SK-N-SH (cell line): ENCODE measurements at regions not wholly inside any gene's neighbourhood (a gene's known extent, or its start where the extent isn't known, plus 50 kb on each side); places are given as distances from the start of the nearest gene placed in this dataset.
"Not testable (repeated sequence)": the region's sequence is repeated elsewhere in the genome, so short reads cannot be mapped to it uniquely, and the experiment has no call there.

Source experiments
- CTCF ChIA-PET: fragments of 300-600, 350-600 bp; formaldehyde crosslinking; extraction: SDS; loops from one replicate; lab custom pipeline; 2021; lab: Yijun Ruan, JAX
- POLR2A ChIA-PET: fragments of 350-600 bp; sonication (Branson Sonifier 250); formaldehyde crosslinking; extraction: SDS; loops from one replicate; lab custom pipeline; 2020; ENCODE audit warnings: antibody characterized with exemption, inconsistent platforms; lab: Yijun Ruan, JAX
- DNase-seq: peaks from one replicate; pipeline ENCODE4 v3.0.0; 2012
- H2AFZ ChIP-seq: fragments of 200-600 bp; sonication (generic); 2 replicates; pipeline ENCODE4 v1.8.1; 2016; ENCODE audit warnings: antibody characterized with exemption, mild to moderate bottlenecking, low read depth
- H3F3A ChIP-seq: fragments of 200-600 bp; sonication (generic); replicated peaks from 2 replicates; pipeline ENCODE3; 2016; ENCODE audit warnings: antibody characterized with exemption, mild to moderate bottlenecking; ENCODE audit not compliant: insufficient read depth
- H3K27ac ChIP-seq, 2 experiments: fragments of 200-500 bp in 1 of 2; fragments of 200-600 bp in 1 of 2; sonication (Bioruptor generic) in 1 of 2; sonication (generic), shearing (Covaris generic) in 1 of 2; 2 replicates each; pipeline versions ENCODE4 v1.5.1 to v1.6.1; 2014 to 2016; ENCODE audit warnings: low read depth in 2 of 2, inconsistent platforms in 1 of 2, low read length in 1 of 2, mild to moderate bottlenecking in 1 of 2, mixed read lengths in 1 of 2
- H3K27me3 ChIP-seq: fragments of 200-600 bp; sonication (generic), shearing (Covaris generic); 2 replicates; pipeline ENCODE4 v1.6.1; 2016; ENCODE audit warnings: mixed run types; ENCODE audit not compliant: insufficient read depth
- H3K36me3 ChIP-seq, 2 experiments: fragments of 200-500 bp in 1 of 2; fragments of 200-600 bp in 1 of 2; sonication (Bioruptor generic) in 1 of 2; sonication (generic) in 1 of 2; replicated peaks in 1 of 2; 2 replicates each; pipeline versions ENCODE3 to v1.5.1; 2014 to 2016; ENCODE audit warnings: low read length in 1 of 2, mild to moderate bottlenecking in 1 of 2; ENCODE audit not compliant: insufficient read depth in 2 of 2, control insufficient read depth in 1 of 2
- H3K4me1 ChIP-seq, 2 experiments: fragments of 200-500 bp in 1 of 2; fragments of 200-600 bp in 1 of 2; sonication (Bioruptor generic) in 1 of 2; sonication (generic), shearing (Covaris generic) in 1 of 2; 2 replicates each; pipeline versions ENCODE4 v1.5.1 to v1.6.1; 2014 to 2016; ENCODE audit warnings: low read depth in 1 of 2, low read length in 1 of 2, mixed run types in 1 of 2; ENCODE audit not compliant: insufficient read depth in 2 of 2, control insufficient read depth in 1 of 2
- H3K4me2 ChIP-seq: fragments of 200-600 bp; sonication (generic), shearing (Covaris generic); 2 replicates; pipeline ENCODE4 v1.6.1; 2017; ENCODE audit warnings: mixed run types
- H3K4me3 ChIP-seq, 2 experiments: fragments of 200-500 bp in 1 of 2; fragments of 200-600 bp in 1 of 2; sonication (Bioruptor generic) in 1 of 2; sonication (generic), shearing (Covaris generic) in 1 of 2; 2 replicates each; pipeline versions ENCODE4 v1.5.1 to v1.8.1; 2014 to 2016; ENCODE audit warnings: low read depth in 2 of 2, inconsistent platforms in 1 of 2, low read length in 1 of 2, mild to moderate bottlenecking in 1 of 2, mixed read lengths in 1 of 2, moderate library complexity in 1 of 2
- H3K79me2 ChIP-seq: fragments of 200-600 bp; sonication (generic); 2 replicates; pipeline ENCODE4 v1.8.1; 2017; ENCODE audit warnings: mild to moderate bottlenecking; ENCODE audit not compliant: insufficient read depth
- H3K9ac ChIP-seq: fragments of 200-600 bp; sonication (generic); 2 replicates; pipeline ENCODE4 v1.6.1; 2017; ENCODE audit warnings: mixed run types
- H3K9me2 ChIP-seq: fragments of 200-600 bp; sonication (generic); 2 replicates; pipeline ENCODE4 v1.6.1; 2017; ENCODE audit warnings: mixed run types
- H3K9me3 ChIP-seq: fragments of 200-600 bp; sonication (generic); 2 replicates; pipeline ENCODE4 v1.6.1; 2017; ENCODE audit warnings: mixed run types, mild to moderate bottlenecking, moderate library complexity
- H4K20me1 ChIP-seq: fragments of 200-600 bp; sonication (generic); 2 replicates; pipeline ENCODE4 v1.6.1; 2017; ENCODE audit warnings: mild to moderate bottlenecking, mixed run types; ENCODE audit not compliant: insufficient read depth
- CHD2 ChIP-seq: fragments of 150-350 bp; IDR thresholded peaks from 2 replicates; pipeline ENCODE4 v1.6.1; 2018; ENCODE audit warnings: low read length; ENCODE audit not compliant: partially characterized antibody
- CTCF ChIP-seq: fragments of 200-600 bp; sonication (generic); IDR thresholded peaks from 2 replicates; pipeline ENCODE4 v1.6.1; 2017; ENCODE audit warnings: antibody characterized with exemption, mild to moderate bottlenecking, moderate library complexity
- ELF1 ChIP-seq: IDR thresholded peaks from 2 replicates; pipeline ENCODE4 v1.4.0; 2012
- EP300 ChIP-seq, 2 experiments: IDR thresholded peaks; 2 replicates each; pipeline versions ENCODE4 v1.4.0 to v1.6.1; 2012; ENCODE audit warnings: borderline replicate concordance in 1 of 2, low read depth in 1 of 2, low read length in 1 of 2
- EZH2phosphoT487 ChIP-seq: fragments of 200-600 bp; sonication (generic); IDR thresholded peaks from 2 replicates; pipeline ENCODE4 v1.6.1; 2017; ENCODE audit warnings: low read depth, mixed run types, mild to moderate bottlenecking, antibody characterized with exemption, moderate library complexity, borderline replicate concordance
- FOSL2 ChIP-seq: IDR thresholded peaks from 2 replicates; pipeline ENCODE4 v1.4.0; 2012; ENCODE audit warnings: low read depth, mild to moderate bottlenecking, moderate library complexity, borderline replicate concordance
- FOXM1 ChIP-seq: IDR thresholded peaks from 2 replicates; pipeline ENCODE4 v1.4.0; 2012; ENCODE audit warnings: low read depth, mild to moderate bottlenecking
- GABPA ChIP-seq: IDR thresholded peaks from 2 replicates; pipeline ENCODE4 v1.4.0; 2012; ENCODE audit warnings: low read depth, mild to moderate bottlenecking
- GATA2 ChIP-seq: sonication (generic); formaldehyde crosslinking; IDR thresholded peaks from 2 replicates; pipeline ENCODE4 v1.5.0; 2020; ENCODE audit warnings: mild to moderate bottlenecking, missing genetic modification reagents
- IRF3 ChIP-seq: fragments of 150-350 bp; IDR thresholded peaks from 2 replicates; pipeline ENCODE4 v1.6.1; 2016; ENCODE audit warnings: mild to moderate bottlenecking, low read depth, low read length
- JUND ChIP-seq: IDR thresholded peaks from 2 replicates; pipeline ENCODE4 v1.4.0; 2012
- RAD21 ChIP-seq: IDR thresholded peaks from 2 replicates; pipeline ENCODE4 v1.6.1; 2012; ENCODE audit warnings: mild to moderate bottlenecking, low read length
- REST ChIP-seq: IDR thresholded peaks from 2 replicates; pipeline ENCODE4 v1.6.1; 2012; ENCODE audit warnings: mild to moderate bottlenecking, low read depth, low read length, moderate library complexity
- RXRA ChIP-seq: IDR thresholded peaks from 2 replicates; pipeline ENCODE4 v1.4.0; 2012; ENCODE audit warnings: low read depth, mild to moderate bottlenecking, borderline replicate concordance
- SIN3A ChIP-seq: IDR thresholded peaks from 2 replicates; pipeline ENCODE4 v1.6.1; 2012; ENCODE audit warnings: low read depth, mild to moderate bottlenecking, low read length, moderate library complexity, borderline replicate concordance
- TEAD4 ChIP-seq: IDR thresholded peaks from 2 replicates; pipeline ENCODE4 v1.4.0; 2012; ENCODE audit warnings: mild to moderate bottlenecking, borderline replicate concordance; ENCODE audit not compliant: insufficient read depth
- USF2 ChIP-seq: fragments of 150-350 bp; IDR thresholded peaks from 2 replicates; pipeline ENCODE4 v1.6.1; 2017; ENCODE audit warnings: antibody characterized with exemption, low read length, low read depth, borderline replicate concordance
- ZBTB33 ChIP-seq: IDR thresholded peaks from 2 replicates; pipeline ENCODE4 v1.4.0; 2012; ENCODE audit warnings: low read depth, borderline replicate concordance
- WGBS: methylation state at CpG from one replicate; pipeline ENCODE4 v1.1.6; 2017; ENCODE audit warnings: low lambda C conversion rate; 5-methylcytosine and 5-hydroxymethylcytosine counted together
- TF ChIP-seq, protein P1 (sequence below): IDR thresholded peaks from 2 replicates; pipeline ENCODE4 v1.4.0; 2012; ENCODE audit warnings: low read depth, borderline replicate concordance

DNA sequence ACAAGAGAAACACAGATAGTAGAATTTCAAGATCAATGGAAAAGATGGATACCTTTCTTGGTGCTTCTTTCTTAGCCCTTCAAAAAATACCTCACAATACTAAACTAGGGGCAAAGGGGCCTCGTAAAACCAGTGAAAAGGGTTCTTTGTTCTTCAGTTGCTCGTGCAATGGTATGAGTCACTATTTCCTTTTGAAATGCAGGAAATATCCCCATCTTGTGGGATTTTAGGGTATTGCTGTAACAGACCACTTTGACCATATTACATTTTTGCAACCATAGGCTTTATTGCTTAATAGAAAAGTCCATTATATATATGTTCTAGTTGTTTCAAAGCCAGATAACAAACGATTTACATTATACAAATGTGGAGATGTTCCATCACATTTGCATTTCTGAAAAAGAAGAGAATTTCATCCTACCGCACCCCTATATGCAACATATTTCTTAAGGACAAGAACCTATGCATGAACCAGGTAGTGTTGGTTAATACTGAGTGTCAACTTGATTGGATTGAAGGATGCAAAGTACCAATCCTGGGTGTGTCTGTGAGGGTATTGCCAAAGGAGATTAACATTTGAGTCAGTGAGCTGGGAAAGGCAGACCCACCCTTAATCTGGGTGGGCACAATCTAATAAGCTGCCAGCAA is 88.6 kb upstream of the PKN2 start:
- H3K9me2 ChIP-seq: no peaks in the 10 kb centered on the region
- H3K36me3 ChIP-seq: no peaks in the 10 kb centered on the region
- no peaks in the 10 kb centered on the region for H3K4me1 ChIP-seq
- H3K9ac ChIP-seq: no peak overlapping the region
- no peaks in the 10 kb centered on the region for H3K27me3 ChIP-seq
- H3K4me2 ChIP-seq: no peak overlapping the region
- ChIA-PET POLR2A (no interaction called here), CTCF (no interaction called here)
- H3K9me3 ChIP-seq: no peaks in the 10 kb centered on the region
- no peak overlapping the region for H3K4me3 ChIP-seq
- H2AFZ ChIP-seq: no peak overlapping the region
- H3K27ac ChIP-seq: no peak overlapping the region
- 27% methylated on average over 4 of the region's 4 CpGs for WGBS
- DNase-seq: no peak
- H3F3A ChIP-seq: no peaks in the 10 kb centered on the region
- H3K79me2 ChIP-seq: no peaks in the 10 kb centered on the region
- no peaks in the 10 kb centered on the region for H4K20me1 ChIP-seq
- TF ChIP-seq CTCF (peak; percentile 56), EP300 (IDR thresholded peaks at IDR 0.05; ENCODE audit: borderline replicate concordance in 1 of 2, low read depth in 1 of 2, low read length in 1 of 2) (no peak), RAD21 (peak; percentile 31), JUND (peak; percentile 53), EZH2phosphoT487 (no peak), USF2 (no peak), CHD2 (no peak), REST (no peak), GABPA (no peak), FOSL2 (peak; percentile 51; the same call in 1 of the 2 replicates), FOXM1 (no peak), IRF3 (no peak), ELF1 (no peak), RXRA (no peak), SIN3A (no peak), GATA2 (no peak), TEAD4 (no peak), ZBTB33 (no peak)
- TF ChIP-seq, protein P1, sequence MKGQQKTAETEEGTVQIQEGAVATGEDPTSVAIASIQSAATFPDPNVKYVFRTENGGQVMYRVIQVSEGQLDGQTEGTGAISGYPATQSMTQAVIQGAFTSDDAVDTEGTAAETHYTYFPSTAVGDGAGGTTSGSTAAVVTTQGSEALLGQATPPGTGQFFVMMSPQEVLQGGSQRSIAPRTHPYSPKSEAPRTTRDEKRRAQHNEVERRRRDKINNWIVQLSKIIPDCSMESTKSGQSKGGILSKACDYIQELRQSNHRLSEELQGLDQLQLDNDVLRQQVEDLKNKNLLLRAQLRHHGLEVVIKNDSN: no peak

DNA sequence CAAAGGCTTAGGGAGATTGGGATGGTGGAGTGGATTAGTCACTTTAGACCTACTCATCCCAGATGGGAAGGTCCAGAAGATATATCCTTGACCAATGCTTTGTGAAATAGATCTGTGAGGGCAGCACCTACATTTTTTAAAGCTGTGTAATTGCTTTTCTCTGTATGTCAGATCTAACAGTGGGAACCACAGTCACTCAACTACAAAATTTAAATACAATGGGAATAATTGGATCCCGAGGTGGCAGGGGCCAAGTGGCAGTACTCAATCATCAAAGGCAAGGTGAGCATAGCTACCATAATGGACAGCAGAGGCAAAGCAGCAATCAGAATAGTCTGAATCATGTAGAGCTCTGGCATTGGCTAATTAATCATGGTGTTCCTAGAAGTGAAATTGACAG is 86.1 kb upstream of the PKN2 start:
- H4K20me1 ChIP-seq, H3K27me3 ChIP-seq, H3K4me1 ChIP-seq, H3K9me2 ChIP-seq, H3K36me3 ChIP-seq, POLR2A ChIA-PET, H2AFZ ChIP-seq, DNase-seq, H3K4me2 ChIP-seq, H3F3A ChIP-seq, H3K27ac ChIP-seq, H3K79me2 ChIP-seq, H3K9ac ChIP-seq, H3K4me3 ChIP-seq, CTCF ChIA-PET, H3K9me3 ChIP-seq: not testable (repeated sequence)
- 0% methylated on average over 1 of the region's 1 CpG for WGBS
